GM12878 (cell line): ENCODE measurements at regions not wholly inside any gene's neighbourhood (a gene's known extent, or its start where the extent isn't known, plus 50 kb on each side); places are given as distances from the start of the nearest gene placed in this dataset.

Experiments used
- GATAD2B ChIP-seq: fragments of 450-650 bp; conservative IDR thresholded peaks from 2 replicates; pipeline ENCODE4 v1.6.1; 2017; ENCODE audit warnings: low read depth, mild to moderate bottlenecking, moderate library complexity
- TF ChIP-seq, protein P1 (sequence below): IDR thresholded peaks from 2 replicates; pipeline ENCODE4 v1.6.1; 2011; ENCODE audit warnings: mild to moderate bottlenecking, low read depth, low read length, moderate library complexity; ENCODE audit not compliant: insufficient replicate concordance
- TF ChIP-seq, protein P2 (sequence below): IDR thresholded peaks from 2 replicates; pipeline ENCODE4 v1.6.1; 2011; ENCODE audit warnings: low read depth, mild to moderate bottlenecking, low read length, moderate library complexity, borderline replicate concordance; ENCODE audit errors: extremely low read depth
- TF ChIP-seq, protein P3 (sequence below), 3 experiments: IDR thresholded peaks in 2 of 3; conservative IDR thresholded peaks in 1 of 3; 2 replicates each; pipeline ENCODE4 v1.5.1; 2011; ENCODE audit warnings: low read depth in 3 of 3, low read length in 3 of 3, mild to moderate bottlenecking in 3 of 3, control low read depth in 2 of 3, moderate library complexity in 2 of 3, inconsistent platforms in 1 of 3, mixed read lengths in 1 of 3; ENCODE audit not compliant: control insufficient read depth in 2 of 3, insufficient read depth in 1 of 3; ENCODE audit errors: extremely low read depth in 1 of 3
- TF ChIP-seq, protein P4 (sequence below): IDR thresholded peaks from 2 replicates; pipeline ENCODE4 v1.6.1; 2012; ENCODE audit warnings: low read depth, low read length, improper control_type of control experiment

DNA sequence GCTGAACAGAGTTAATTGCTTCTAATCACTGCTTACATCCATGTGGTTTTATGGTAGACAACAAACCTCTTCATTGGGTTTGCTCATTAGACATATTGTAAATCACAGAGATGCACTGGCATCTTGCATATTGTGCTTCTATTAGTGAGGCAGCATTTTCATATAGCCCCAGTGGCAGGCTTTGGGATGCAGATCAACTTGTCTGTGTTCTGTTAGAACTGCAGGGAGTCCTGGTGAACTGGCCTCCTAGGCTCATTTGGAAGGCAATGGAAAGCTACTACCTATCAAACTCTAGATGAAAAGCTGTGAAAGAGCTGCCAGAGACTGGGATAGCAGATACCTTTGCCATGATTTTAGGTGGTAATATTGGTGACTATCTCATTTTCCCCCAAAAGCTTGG, 108.8 kb downstream of the NAA11 start:
- TF ChIP-seq, protein P1, sequence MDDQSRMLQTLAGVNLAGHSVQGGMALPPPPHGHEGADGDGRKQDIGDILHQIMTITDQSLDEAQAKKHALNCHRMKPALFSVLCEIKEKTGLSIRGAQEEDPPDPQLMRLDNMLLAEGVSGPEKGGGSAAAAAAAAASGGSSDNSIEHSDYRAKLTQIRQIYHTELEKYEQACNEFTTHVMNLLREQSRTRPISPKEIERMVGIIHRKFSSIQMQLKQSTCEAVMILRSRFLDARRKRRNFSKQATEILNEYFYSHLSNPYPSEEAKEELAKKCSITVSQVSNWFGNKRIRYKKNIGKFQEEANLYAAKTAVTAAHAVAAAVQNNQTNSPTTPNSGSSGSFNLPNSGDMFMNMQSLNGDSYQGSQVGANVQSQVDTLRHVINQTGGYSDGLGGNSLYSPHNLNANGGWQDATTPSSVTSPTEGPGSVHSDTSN = no peak
- TF ChIP-seq, protein P2, sequence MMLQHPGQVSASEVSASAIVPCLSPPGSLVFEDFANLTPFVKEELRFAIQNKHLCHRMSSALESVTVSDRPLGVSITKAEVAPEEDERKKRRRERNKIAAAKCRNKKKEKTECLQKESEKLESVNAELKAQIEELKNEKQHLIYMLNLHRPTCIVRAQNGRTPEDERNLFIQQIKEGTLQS = no peak
- TF ChIP-seq, protein P3, sequence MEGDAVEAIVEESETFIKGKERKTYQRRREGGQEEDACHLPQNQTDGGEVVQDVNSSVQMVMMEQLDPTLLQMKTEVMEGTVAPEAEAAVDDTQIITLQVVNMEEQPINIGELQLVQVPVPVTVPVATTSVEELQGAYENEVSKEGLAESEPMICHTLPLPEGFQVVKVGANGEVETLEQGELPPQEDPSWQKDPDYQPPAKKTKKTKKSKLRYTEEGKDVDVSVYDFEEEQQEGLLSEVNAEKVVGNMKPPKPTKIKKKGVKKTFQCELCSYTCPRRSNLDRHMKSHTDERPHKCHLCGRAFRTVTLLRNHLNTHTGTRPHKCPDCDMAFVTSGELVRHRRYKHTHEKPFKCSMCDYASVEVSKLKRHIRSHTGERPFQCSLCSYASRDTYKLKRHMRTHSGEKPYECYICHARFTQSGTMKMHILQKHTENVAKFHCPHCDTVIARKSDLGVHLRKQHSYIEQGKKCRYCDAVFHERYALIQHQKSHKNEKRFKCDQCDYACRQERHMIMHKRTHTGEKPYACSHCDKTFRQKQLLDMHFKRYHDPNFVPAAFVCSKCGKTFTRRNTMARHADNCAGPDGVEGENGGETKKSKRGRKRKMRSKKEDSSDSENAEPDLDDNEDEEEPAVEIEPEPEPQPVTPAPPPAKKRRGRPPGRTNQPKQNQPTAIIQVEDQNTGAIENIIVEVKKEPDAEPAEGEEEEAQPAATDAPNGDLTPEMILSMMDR (IDR thresholded peaks at IDR 0.05 in 2 of 3, conservative IDR thresholded peaks at IDR 0.05 in 1 of 3; ENCODE audit: control insufficient read depth in 2 of 3, extremely low read depth in 1 of 3, insufficient read depth in 1 of 3, low read depth in 3 of 3, low read length in 3 of 3) = no peak
- no peak for TF ChIP-seq GATAD2B
- TF ChIP-seq, protein P4, sequence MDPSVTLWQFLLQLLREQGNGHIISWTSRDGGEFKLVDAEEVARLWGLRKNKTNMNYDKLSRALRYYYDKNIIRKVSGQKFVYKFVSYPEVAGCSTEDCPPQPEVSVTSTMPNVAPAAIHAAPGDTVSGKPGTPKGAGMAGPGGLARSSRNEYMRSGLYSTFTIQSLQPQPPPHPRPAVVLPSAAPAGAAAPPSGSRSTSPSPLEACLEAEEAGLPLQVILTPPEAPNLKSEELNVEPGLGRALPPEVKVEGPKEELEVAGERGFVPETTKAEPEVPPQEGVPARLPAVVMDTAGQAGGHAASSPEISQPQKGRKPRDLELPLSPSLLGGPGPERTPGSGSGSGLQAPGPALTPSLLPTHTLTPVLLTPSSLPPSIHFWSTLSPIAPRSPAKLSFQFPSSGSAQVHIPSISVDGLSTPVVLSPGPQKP = no peak
